Osteoblast (primary cell): ENCODE measurements at regions not wholly inside any gene's neighbourhood (a gene's known extent, or its start where the extent isn't known, plus 50 kb on each side); places are given as distances from the start of the nearest gene placed in this dataset.

Experiments used
- DNase-seq: peaks from one replicate; pipeline ENCODE4 v3.0.0; 2011; ENCODE audit warnings: low spot score, mixed read lengths; ENCODE audit not compliant: insufficient read length; ENCODE audit errors: missing footprints
- H2AFZ ChIP-seq: 2 replicates; pipeline ENCODE4 v1.6.0; 2011; ENCODE audit warnings: mild to moderate bottlenecking, low read length
- H3K27ac ChIP-seq: 2 replicates; pipeline ENCODE4 v1.5.1; 2011; ENCODE audit warnings: mild to moderate bottlenecking, low read depth, low read length, moderate library complexity
- H3K27me3 ChIP-seq: 2 replicates; pipeline ENCODE4 v1.6.0; 2012; ENCODE audit warnings: mild to moderate bottlenecking, control low read depth, inconsistent platforms, low read length, moderate library complexity; ENCODE audit not compliant: insufficient read depth
- H3K36me3 ChIP-seq: 2 replicates; pipeline ENCODE4 v1.5.1; 2011; ENCODE audit warnings: mild to moderate bottlenecking, low read length, control low read depth, moderate library complexity; ENCODE audit not compliant: insufficient read depth
- H3K4me1 ChIP-seq: 2 replicates; pipeline ENCODE4 v1.5.1; 2011; ENCODE audit warnings: mild to moderate bottlenecking, low read length, control low read depth, moderate library complexity; ENCODE audit not compliant: insufficient read depth
- H3K4me2 ChIP-seq: 2 replicates; pipeline ENCODE4 v1.6.0; 2011; ENCODE audit warnings: mild to moderate bottlenecking, low read length; ENCODE audit not compliant: insufficient read depth
- H3K4me3 ChIP-seq: fragments of 200-600 bp; sonication (generic); 3 replicates; pipeline ENCODE4 v1.5.1; 2012; ENCODE audit warnings: mild to moderate bottlenecking, low read length, inconsistent platforms; ENCODE audit not compliant: insufficient read depth
- H3K79me2 ChIP-seq: 2 replicates; pipeline ENCODE4 v1.6.0; 2012; ENCODE audit warnings: mild to moderate bottlenecking, low read length, control low read depth, inconsistent platforms; ENCODE audit not compliant: insufficient read depth
- H3K9me3 ChIP-seq: 2 replicates; pipeline ENCODE4 v1.5.1; 2011; ENCODE audit warnings: low read depth, low read length, control low read depth
- H4K20me1 ChIP-seq: 2 replicates; pipeline ENCODE4 v1.6.0; 2012; ENCODE audit warnings: mild to moderate bottlenecking, low read length, control low read depth; ENCODE audit not compliant: insufficient read depth
- CTCF ChIP-seq: IDR thresholded peaks from 2 replicates; pipeline ENCODE4 v1.5.1; 2011; ENCODE audit warnings: mild to moderate bottlenecking, low read depth, low read length, moderate library complexity; ENCODE audit errors: extremely low read depth

GRCh38 chr5:83418356-83419321, 52.9 kb upstream of the VCAN start:
- no peak for TF ChIP-seq CTCF
- Histone ChIP-seq H3K4me3 (no peak overlapping the region), H3K27ac (no peak overlapping the region), H3K4me1 (no peaks in the 10 kb centered on the region), H3K27me3 (no peaks in the 10 kb centered on the region), H3K79me2 (no peaks in the 10 kb centered on the region), H3K9me3 (no peaks in the 10 kb centered on the region), H3K4me2 (peak overlapping the region; percentile 37), H3K36me3 (no peaks in the 10 kb centered on the region), H4K20me1 (no peaks in the 10 kb centered on the region), H2AFZ (peak overlapping the region; percentile 13)
- DNase-seq: no peak
